ENCODE measurements at regions not wholly inside any gene's neighbourhood (a gene's known extent, or its start where the extent isn't known, plus 50 kb on each side); places are given as distances from the start of the nearest gene placed in this dataset.

- intact Hi-C loops (cut with DNase I): no loop called here
Observed at GRCh38 chr3:104901396-104901795, 465.3 kb upstream of the ALCAM start.

GRCh38 chr3:104903064-104903463 lies 463.6 kb upstream of the ALCAM start:
- Histone ChIP-seq H3K4me3 (ENCODE audit: low read length) (no peak overlapping the region), H3K27me3 (ENCODE audit: control insufficient read depth, insufficient read depth) (no peaks in the 10 kb centered on the region), H3K4me1 (ENCODE audit: control insufficient read depth, insufficient read depth, low read length) (no peaks in the 10 kb centered on the region), H3K9me3 (ENCODE audit: control insufficient read depth, low read length) (no peaks in the 10 kb centered on the region), H3K27ac (ENCODE audit: low read length) (no peak overlapping the region)
- intact Hi-C loops (cut with DNase I): no loop called here
- DNase-seq: no peak
- 53% methylated on average over 3 of the region's 3 CpGs for WGBS
- ATAC-seq: no peak

More at GRCh38 chr3:104901396-104901795, 465.3 kb upstream of the ALCAM start:
- Histone ChIP-seq H3K27ac (ENCODE audit: low read length) (no peak overlapping the region), H3K4me3 (ENCODE audit: low read length) (no peak overlapping the region), H3K27me3 (ENCODE audit: control insufficient read depth, insufficient read depth) (no peaks in the 10 kb centered on the region), H3K4me1 (ENCODE audit: control insufficient read depth, insufficient read depth, low read length) (no peaks in the 10 kb centered on the region), H3K9me3 (ENCODE audit: control insufficient read depth, low read length) (no peaks in the 10 kb centered on the region)
- 73% methylated on average over 3 of the region's 3 CpGs for whole genome bisulfite sequencing
- ATAC-seq: no peak
- DNase-seq: no peak

DNA sequence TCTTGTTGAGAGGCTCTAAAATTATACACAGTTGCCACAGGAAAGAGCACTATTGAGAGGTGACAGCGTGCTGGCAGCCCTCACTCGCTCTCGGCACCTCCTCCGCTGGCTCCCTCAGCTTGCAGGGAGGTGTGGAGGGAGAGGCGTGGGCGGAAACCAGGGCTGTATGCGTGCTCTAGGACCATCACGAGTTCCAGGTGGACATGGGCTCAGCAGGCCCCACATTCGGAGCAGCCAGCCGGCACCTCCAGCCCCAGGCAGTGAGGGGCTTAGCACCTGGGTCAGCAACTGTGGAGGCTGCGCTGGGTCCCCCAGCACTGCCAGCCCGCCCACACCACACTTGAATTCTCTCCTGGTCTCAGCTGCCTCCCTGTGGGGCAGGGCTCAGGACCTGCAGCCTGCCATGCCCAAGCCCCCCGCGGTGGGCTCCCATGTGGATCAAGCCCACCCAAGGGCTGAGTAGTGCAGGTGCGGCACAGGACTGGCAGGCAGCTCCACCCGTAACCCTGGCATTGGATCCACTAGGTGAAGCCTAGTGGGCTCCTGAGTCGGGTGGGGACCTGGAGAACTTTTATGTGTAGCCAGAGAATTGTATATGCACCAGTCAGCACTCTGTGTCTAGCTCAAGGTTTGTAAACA lies 460.6 kb upstream of the ALCAM start:
- H3K9me3 ChIP-seq (ENCODE audit: control insufficient read depth, low read length): no peaks in the 10 kb centered on the region
- DNase-seq: peak; percentile 49 to 81 (median 80)
- H3K27me3 ChIP-seq (ENCODE audit: control insufficient read depth, insufficient read depth): no peaks in the 10 kb centered on the region
- 77% methylated on average over 17 of the region's 17 CpGs for WGBS
- peak; percentile 89 to 94 for ATAC-seq
- H3K4me1 ChIP-seq (ENCODE audit: control insufficient read depth, insufficient read depth, low read length): no peaks in the 10 kb centered on the region
- intact Hi-C loops (cut with DNase I): no loop called here
- no peak overlapping the region for H3K27ac ChIP-seq (ENCODE audit: low read length)
- no peak overlapping the region for H3K4me3 ChIP-seq (ENCODE audit: low read length)

DNA sequence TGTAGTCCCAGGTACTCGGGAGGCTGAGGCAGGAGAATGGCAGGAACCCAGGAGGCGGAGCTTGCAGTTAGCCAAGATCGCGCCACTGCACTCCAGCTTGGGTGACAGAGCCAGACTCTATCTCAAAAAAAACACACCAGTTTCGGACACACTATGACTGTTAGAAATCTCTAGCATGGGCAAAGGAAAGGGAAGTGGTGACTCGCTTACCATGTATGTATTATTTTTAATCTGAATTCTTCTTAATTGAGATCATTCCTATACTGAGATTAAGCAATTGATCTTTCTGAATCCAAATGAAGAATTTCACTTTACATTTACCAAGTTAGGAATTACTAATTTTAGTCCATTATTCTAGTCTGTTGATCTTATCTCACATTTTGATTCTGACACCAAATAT lies 459.2 kb upstream of the ALCAM start:
- ATAC-seq (no peak), DNase-seq (no peak)
- H3K27ac ChIP-seq (ENCODE audit: low read length): no peak overlapping the region
- H3K27me3 ChIP-seq (ENCODE audit: control insufficient read depth, insufficient read depth): no peaks in the 10 kb centered on the region
- WGBS: 68% methylated on average over 6 of the region's 6 CpGs
- H3K9me3 ChIP-seq (ENCODE audit: control insufficient read depth, low read length): no peaks in the 10 kb centered on the region
- H3K4me1 ChIP-seq (ENCODE audit: control insufficient read depth, insufficient read depth, low read length): no peaks in the 10 kb centered on the region
- no peak overlapping the region for H3K4me3 ChIP-seq (ENCODE audit: low read length)
- intact Hi-C loops (cut with DNase I): no loop called here

GRCh38 chr3:104908761-104909160 lies 457.9 kb upstream of the ALCAM start:
- Histone ChIP-seq H3K4me1 (ENCODE audit: control insufficient read depth, insufficient read depth, low read length) (no peaks in the 10 kb centered on the region), H3K27ac (ENCODE audit: low read length) (no peak overlapping the region), H3K4me3 (ENCODE audit: low read length) (no peak overlapping the region), H3K9me3 (ENCODE audit: control insufficient read depth, low read length) (no peaks in the 10 kb centered on the region), H3K27me3 (ENCODE audit: control insufficient read depth, insufficient read depth) (no peaks in the 10 kb centered on the region)
- DNase-seq (no peak), ATAC-seq (no peak)
- WGBS: 69% methylated on average over 2 of the region's 2 CpGs
- intact Hi-C loops (cut with DNase I): no loop called here

DNA sequence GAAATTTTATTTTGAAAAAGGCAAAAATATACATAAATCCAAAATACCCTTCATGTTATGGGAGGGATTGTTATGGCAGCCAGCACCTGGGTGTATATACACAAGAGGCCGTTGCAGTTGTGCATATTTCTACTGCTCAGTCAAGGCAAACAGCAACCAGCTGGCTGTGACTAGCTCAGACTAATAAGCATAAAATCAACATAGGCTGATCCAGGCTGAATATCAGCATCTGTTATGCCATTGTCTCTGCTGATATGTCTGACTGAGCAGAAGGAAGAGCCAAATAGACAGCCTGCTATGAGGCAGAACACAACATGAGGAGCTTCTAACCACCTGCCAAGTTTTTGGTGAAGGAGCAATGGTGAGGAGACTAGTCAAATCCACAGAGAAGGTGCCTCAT lies 457.5 kb upstream of the ALCAM start:
- Histone ChIP-seq H3K4me3 (ENCODE audit: low read length) (no peak overlapping the region), H3K27me3 (ENCODE audit: control insufficient read depth, insufficient read depth) (no peaks in the 10 kb centered on the region), H3K4me1 (ENCODE audit: control insufficient read depth, insufficient read depth, low read length) (no peaks in the 10 kb centered on the region), H3K9me3 (ENCODE audit: control insufficient read depth, low read length) (no peaks in the 10 kb centered on the region), H3K27ac (ENCODE audit: low read length) (no peak overlapping the region)
- intact Hi-C loops (cut with DNase I): no loop called here
- WGBS: 38% methylated on average over 1 of the region's 1 CpG
- ATAC-seq (no peak), DNase-seq (no peak)

- H3K4me3 ChIP-seq (ENCODE audit: low read length): no peak overlapping the region
- ATAC-seq (no peak), DNase-seq (no peak)
- no peaks in the 10 kb centered on the region for H3K4me1 ChIP-seq (ENCODE audit: control insufficient read depth, insufficient read depth, low read length)
- no peak overlapping the region for H3K27ac ChIP-seq (ENCODE audit: low read length)
- 46% methylated on average over 4 of the region's 4 CpGs for WGBS
- no peaks in the 10 kb centered on the region for H3K27me3 ChIP-seq (ENCODE audit: control insufficient read depth, insufficient read depth)
- intact Hi-C loops (cut with DNase I): no loop called here
- no peaks in the 10 kb centered on the region for H3K9me3 ChIP-seq (ENCODE audit: control insufficient read depth, low read length)
Observed at GRCh38 chr3:104909721-104910120, 457.0 kb upstream of the ALCAM start.

DNA sequence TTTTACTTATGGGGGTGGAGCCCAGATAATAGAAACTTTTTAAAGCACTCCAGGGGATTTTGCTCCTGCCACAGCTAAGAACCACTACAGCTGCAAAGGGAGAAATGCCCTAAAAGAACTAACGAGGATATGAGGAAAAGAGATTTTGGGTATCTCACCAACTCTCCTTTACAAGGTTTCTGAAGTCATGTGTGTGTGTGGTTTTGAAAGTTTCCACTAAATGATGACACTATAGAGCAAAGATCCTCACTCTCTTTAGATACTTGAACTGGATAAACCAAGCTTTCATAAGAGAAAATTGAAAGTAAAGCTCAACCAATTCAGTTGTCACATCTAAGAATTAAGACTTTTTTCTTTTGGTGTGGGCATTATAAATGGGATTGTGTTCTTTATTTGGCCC lies 455.3 kb upstream of the ALCAM start:
- ATAC-seq: no peak
- Histone ChIP-seq H3K4me1 (ENCODE audit: control insufficient read depth, insufficient read depth, low read length) (no peaks in the 10 kb centered on the region), H3K4me3 (ENCODE audit: low read length) (no peak overlapping the region), H3K9me3 (ENCODE audit: control insufficient read depth, low read length) (no peaks in the 10 kb centered on the region), H3K27me3 (ENCODE audit: control insufficient read depth, insufficient read depth) (no peaks in the 10 kb centered on the region), H3K27ac (ENCODE audit: low read length) (no peak overlapping the region)
- no peak for DNase-seq
- 51% methylated on average over 1 of the region's 1 CpG for WGBS
- intact Hi-C loops (cut with DNase I): no loop called here

DNA sequence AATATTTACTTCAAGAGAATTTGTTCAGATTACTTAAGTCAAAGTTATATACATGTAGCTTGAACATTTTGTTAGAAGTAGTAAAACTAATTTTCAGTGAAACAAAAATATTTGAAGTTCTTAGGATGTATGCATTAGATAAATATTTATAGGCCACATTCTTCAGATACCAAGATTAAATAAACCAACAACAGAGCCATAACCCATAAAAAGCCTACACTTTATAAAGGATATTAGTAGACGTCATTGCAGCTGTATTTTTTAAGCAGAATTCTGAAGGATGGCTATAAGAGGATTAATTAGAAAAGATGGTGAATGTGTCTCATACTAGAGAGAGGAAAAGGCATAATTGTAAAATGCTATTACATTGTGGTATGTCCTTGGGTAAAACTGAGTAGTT lies 449.7 kb upstream of the ALCAM start:
- Histone ChIP-seq H3K27ac (ENCODE audit: low read length) (no peak overlapping the region), H3K4me1 (ENCODE audit: control insufficient read depth, insufficient read depth, low read length) (no peaks in the 10 kb centered on the region), H3K9me3 (ENCODE audit: control insufficient read depth, low read length) (no peaks in the 10 kb centered on the region), H3K27me3 (ENCODE audit: control insufficient read depth, insufficient read depth) (no peaks in the 10 kb centered on the region), H3K4me3 (ENCODE audit: low read length) (no peak overlapping the region)
- intact Hi-C loops (cut with DNase I): no loop called here
- WGBS: 60% methylated on average over 1 of the region's 1 CpG
- DNase-seq (no peak), ATAC-seq (no peak)

DNA sequence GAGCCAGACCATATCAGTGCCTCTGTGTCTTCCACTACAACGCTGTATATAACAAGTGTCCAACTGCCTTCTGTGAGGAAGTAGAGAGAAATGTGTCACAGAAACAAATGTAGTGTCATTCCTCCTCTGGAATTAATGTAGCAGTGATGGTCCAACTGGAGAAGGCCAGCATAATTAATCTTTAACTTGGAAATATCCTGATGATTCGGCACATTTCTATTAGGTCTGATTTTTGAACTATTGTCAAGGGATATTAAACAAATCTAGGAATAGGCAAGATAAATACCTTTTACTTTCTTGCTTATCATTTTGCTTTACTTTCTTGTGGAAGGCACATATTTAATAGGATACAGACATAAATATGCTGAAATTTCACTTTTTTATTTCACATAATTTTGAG lies 446.2 kb upstream of the ALCAM start:
- DNase-seq (no peak), ATAC-seq (no peak)
- Histone ChIP-seq H3K27me3 (ENCODE audit: control insufficient read depth, insufficient read depth) (no peaks in the 10 kb centered on the region), H3K4me1 (ENCODE audit: control insufficient read depth, insufficient read depth, low read length) (no peaks in the 10 kb centered on the region), H3K4me3 (ENCODE audit: low read length) (no peak overlapping the region), H3K27ac (ENCODE audit: low read length) (no peak overlapping the region), H3K9me3 (ENCODE audit: control insufficient read depth, low read length) (no peaks in the 10 kb centered on the region)
- WGBS: 64% methylated on average over 2 of the region's 2 CpGs
- intact Hi-C loops (cut with DNase I): no loop called here

DNA sequence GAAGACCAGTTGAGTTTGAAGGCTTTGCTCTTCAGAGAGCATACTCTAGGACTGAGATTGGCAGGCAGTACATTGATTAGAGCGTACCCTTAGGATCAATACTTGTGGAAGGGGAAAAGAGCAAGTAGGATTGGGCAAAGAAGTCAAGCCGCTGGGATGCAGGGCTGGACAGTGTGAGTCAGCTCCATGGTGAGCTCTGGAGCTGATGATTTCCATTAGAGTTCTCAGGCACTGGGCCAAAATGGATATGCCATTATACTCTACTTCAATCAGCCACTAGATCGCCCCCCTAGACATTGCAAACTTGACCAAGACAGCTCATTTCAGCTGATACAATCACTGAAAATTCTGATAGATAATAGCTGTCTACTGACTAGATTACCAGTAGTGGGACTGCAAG lies 432.7 kb upstream of the ALCAM start:
- no peaks in the 10 kb centered on the region for H3K27me3 ChIP-seq (ENCODE audit: control insufficient read depth, insufficient read depth)
- no peak for DNase-seq
- no peaks in the 10 kb centered on the region for H3K9me3 ChIP-seq (ENCODE audit: control insufficient read depth, low read length)
- no peak for ATAC-seq
- no peaks in the 10 kb centered on the region for H3K4me1 ChIP-seq (ENCODE audit: control insufficient read depth, insufficient read depth, low read length)
- 84% methylated on average over 3 of the region's 3 CpGs for WGBS
- intact Hi-C loops (cut with DNase I): no loop called here
- no peak overlapping the region for H3K4me3 ChIP-seq (ENCODE audit: low read length)
- no peak overlapping the region for H3K27ac ChIP-seq (ENCODE audit: low read length)

GRCh38 chr3:104935613-104936012 lies 431.1 kb upstream of the ALCAM start:
- intact Hi-C loops (cut with DNase I): no loop called here
- no peaks in the 10 kb centered on the region for H3K27me3 ChIP-seq (ENCODE audit: control insufficient read depth, insufficient read depth)
- H3K9me3 ChIP-seq (ENCODE audit: control insufficient read depth, low read length): no peaks in the 10 kb centered on the region
- no peaks in the 10 kb centered on the region for H3K4me1 ChIP-seq (ENCODE audit: control insufficient read depth, insufficient read depth, low read length)
- H3K27ac ChIP-seq (ENCODE audit: low read length): no peak overlapping the region
- H3K4me3 ChIP-seq (ENCODE audit: low read length): no peak overlapping the region
- DNase-seq (no peak), ATAC-seq (no peak)
